ENCODE measurements at regions not wholly inside any gene's neighbourhood (a gene's known extent, or its start where the extent isn't known, plus 50 kb on each side); places are given as distances from the start of the nearest gene placed in this dataset.

DNA sequence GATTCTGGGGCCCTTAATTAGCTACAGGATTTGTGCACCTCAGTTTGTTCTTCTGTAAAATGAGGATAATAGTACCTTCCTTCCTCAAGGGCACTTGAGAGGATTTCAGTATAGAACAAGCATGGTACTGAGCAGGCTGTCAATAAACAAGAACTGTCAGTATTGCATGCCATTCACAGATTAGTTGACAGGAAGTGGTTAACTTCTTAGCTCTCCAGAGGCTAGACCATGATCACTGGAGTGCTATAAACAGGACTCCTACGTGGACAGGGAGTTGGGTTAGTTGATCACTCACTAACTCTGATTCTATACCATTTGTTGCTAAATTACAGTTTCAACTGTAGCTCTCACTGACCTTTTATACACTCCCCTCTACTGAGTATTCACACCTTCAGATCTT lies 126.2 kb upstream of the DAB1 start:
- Histone ChIP-seq H3K27ac (no peak overlapping the region), H3K4me3 (no peak overlapping the region), H3K4me1 (no peaks in the 10 kb centered on the region), H3K9me3 (no peaks in the 10 kb centered on the region), H3K27me3 (no peaks in the 10 kb centered on the region), H3K36me3 (replicated peaks in 1 of 2; ENCODE audit: insufficient read depth in 1 of 2, low read depth in 2 of 2) (no peaks in the 10 kb centered on the region)
- no peak for TF ChIP-seq POLR2A (IDR thresholded peaks at IDR 0.05)
- no peak for DNase-seq
- intact Hi-C loops (cut with DNase I), result no loop called here
- 12 to 13% methylated on average over 1 of the region's 1 CpG for WGBS, 2 donors
- ATAC-seq, result no peak

DNA sequence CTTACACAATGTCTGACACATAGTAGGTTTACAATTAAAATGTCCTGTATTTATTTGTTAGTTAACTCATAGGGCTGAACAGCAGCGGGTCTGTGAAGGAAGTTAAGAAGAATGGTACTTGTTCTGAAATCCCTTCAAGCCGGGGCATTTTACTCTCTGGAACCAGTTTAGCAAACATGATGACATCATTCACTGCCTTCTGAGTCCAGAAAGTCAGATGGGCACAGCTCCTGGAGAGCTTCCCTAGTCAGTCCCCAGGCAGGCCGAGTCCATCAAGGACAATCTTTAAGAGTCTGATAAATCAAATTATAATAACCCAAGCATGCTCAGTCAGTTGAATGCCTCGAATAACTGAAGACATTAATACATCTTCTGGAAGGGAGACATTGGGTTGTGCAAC lies 125.4 kb upstream of the DAB1 start:
- ATAC-seq, result no peak
- no peaks in the 10 kb centered on the region for H3K27me3 ChIP-seq
- H3K9me3 ChIP-seq, result no peaks in the 10 kb centered on the region
- no peaks in the 10 kb centered on the region for H3K36me3 ChIP-seq (replicated peaks in 1 of 2; ENCODE audit: insufficient read depth in 1 of 2, low read depth in 2 of 2)
- no peak for DNase-seq
- H3K4me3 ChIP-seq, result no peak overlapping the region
- H3K27ac ChIP-seq, result no peak overlapping the region
- no peaks in the 10 kb centered on the region for H3K4me1 ChIP-seq
- WGBS, 2 donors, result 38 to 40% methylated on average over 4 of the region's 4 CpGs
- TF ChIP-seq, protein P1, sequence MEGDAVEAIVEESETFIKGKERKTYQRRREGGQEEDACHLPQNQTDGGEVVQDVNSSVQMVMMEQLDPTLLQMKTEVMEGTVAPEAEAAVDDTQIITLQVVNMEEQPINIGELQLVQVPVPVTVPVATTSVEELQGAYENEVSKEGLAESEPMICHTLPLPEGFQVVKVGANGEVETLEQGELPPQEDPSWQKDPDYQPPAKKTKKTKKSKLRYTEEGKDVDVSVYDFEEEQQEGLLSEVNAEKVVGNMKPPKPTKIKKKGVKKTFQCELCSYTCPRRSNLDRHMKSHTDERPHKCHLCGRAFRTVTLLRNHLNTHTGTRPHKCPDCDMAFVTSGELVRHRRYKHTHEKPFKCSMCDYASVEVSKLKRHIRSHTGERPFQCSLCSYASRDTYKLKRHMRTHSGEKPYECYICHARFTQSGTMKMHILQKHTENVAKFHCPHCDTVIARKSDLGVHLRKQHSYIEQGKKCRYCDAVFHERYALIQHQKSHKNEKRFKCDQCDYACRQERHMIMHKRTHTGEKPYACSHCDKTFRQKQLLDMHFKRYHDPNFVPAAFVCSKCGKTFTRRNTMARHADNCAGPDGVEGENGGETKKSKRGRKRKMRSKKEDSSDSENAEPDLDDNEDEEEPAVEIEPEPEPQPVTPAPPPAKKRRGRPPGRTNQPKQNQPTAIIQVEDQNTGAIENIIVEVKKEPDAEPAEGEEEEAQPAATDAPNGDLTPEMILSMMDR (IDR thresholded peaks at IDR 0.05), result no peak
- no peak for TF ChIP-seq POLR2A (IDR thresholded peaks at IDR 0.05)
- intact Hi-C loops (cut with DNase I), result no loop called here

DNA sequence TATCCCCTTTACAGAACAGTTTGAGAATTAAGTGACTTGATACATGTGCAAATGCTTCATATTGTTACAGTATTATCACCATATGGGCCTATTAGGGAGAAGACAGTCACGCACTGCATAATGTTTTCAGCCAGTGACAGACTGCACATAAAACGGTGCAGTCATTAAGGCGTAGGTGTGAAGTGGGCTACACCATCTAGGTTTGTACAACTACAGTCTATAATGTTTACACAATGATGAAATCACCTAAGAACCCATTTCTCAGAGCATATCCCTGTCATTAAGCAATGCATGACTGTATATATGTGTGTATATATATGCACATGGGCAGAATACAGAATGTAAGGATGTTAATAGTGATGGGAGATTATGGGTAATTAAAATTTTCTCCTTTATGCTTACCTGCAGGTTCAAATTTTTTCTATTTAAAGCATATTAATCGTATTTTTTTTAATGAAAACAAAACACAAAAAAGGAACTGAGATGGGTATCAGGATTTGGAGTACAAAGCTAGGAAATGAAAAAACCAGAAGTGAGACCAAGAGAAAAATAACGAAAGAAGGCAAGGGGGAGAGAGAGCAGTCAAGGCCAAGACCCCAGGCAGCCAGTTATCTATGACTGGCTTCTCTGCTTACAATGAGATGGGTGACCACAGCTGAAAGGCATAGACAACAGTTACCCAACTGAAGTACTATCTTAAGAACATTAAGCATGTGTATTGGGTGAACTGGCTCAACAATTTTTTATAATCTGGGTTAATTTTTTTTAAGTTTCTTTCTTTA lies 122.9 kb upstream of the DAB1 start:
- no peak for TF ChIP-seq POLR2A (IDR thresholded peaks at IDR 0.05)
- TF ChIP-seq, protein P1 (IDR thresholded peaks at IDR 0.05), result no peak
- H3K4me3 ChIP-seq, result no peak overlapping the region
- DNase-seq, result no peak
- no peaks in the 10 kb centered on the region for H3K27me3 ChIP-seq
- no peak overlapping the region for H3K27ac ChIP-seq
- no peaks in the 10 kb centered on the region for H3K36me3 ChIP-seq (replicated peaks in 1 of 2; ENCODE audit: insufficient read depth in 1 of 2, low read depth in 2 of 2)
- no peaks in the 10 kb centered on the region for H3K4me1 ChIP-seq
- ATAC-seq, result no peak
- intact Hi-C loops (cut with DNase I), result no loop called here
- WGBS, 2 donors, result 53 to 54% methylated on average over 5 of the region's 5 CpGs
- no peaks in the 10 kb centered on the region for H3K9me3 ChIP-seq

DNA sequence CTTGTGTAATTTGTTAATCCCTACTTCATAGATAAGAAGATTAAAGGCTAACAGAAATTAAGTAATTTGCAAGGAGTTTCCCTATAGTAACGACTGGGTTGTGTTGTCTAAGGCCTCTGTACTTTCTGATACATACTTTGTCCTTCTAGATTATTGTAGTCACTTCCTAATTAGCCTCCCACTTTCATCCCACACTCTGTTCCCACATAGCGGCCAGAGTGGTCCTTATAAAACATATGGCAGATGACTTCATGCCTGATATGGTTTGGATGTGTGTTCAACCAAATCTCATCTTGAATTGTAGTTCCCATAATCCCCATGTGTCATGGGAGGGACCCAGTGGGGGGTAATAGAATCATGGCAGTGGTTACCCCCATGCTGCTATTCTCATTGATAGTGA lies 120.5 kb upstream of the DAB1 start:
- 29 to 30% methylated on average over 2 of the region's 2 CpGs for WGBS, 2 donors

DNA sequence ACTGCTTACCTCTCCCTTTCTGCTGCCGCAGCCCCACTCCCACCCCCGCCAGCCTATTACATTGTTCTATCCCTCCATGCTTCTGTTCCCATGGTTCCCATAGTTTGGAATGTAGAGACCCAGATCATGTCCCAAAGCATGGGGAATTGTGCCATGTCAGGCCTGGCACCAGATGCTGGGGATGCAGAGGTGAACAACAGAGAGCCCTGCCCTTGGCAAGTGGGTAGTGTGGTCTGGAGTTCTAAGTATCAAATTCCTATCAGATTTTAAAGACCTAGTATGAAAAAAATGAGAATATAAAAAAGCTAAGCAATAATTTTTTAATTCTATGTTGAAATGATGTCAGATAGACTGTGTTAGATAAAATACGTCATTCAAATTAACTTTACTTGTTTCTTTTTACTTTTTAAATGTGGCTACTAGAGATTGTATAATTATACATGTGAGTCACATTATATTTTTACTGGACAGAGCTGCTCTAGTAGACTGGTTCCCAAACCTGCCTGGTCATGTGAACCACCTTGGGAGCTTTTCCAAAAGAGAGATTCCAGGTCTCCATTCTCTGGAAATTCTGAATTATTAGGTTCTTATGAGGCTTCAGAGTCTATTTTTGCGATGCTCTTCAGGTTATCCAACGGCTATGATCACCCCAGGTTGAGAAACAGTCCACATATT lies 113.0 kb upstream of the DAB1 start:
- no peak for DNase-seq

More for the DNA sequence above, 120.5 kb upstream of the DAB1 start:
- Histone ChIP-seq H3K4me1 (no peaks in the 10 kb centered on the region), H3K36me3 (replicated peaks in 1 of 2; ENCODE audit: insufficient read depth in 1 of 2, low read depth in 2 of 2) (no peaks in the 10 kb centered on the region), H3K4me3 (no peak overlapping the region), H3K27me3 (no peaks in the 10 kb centered on the region), H3K9me3 (no peaks in the 10 kb centered on the region), H3K27ac (no peak overlapping the region)
- DNase-seq, result no peak
- intact Hi-C loops (cut with DNase I), result no loop called here
- no peak for ATAC-seq
- no peak for TF ChIP-seq POLR2A (IDR thresholded peaks at IDR 0.05)
- TF ChIP-seq, protein P1 (IDR thresholded peaks at IDR 0.05), result no peak

More for the DNA sequence above, 113.0 kb upstream of the DAB1 start:
- ATAC-seq, result no peak
- WGBS, 2 donors, result 61 to 64% methylated on average over 5 of the region's 5 CpGs
- H3K27ac ChIP-seq, result no peak overlapping the region
- no peak overlapping the region for H3K4me3 ChIP-seq
- no peaks in the 10 kb centered on the region for H3K9me3 ChIP-seq
- intact Hi-C loops (cut with DNase I), result no loop called here
- H3K4me1 ChIP-seq, result no peaks in the 10 kb centered on the region
- H3K27me3 ChIP-seq, result no peaks in the 10 kb centered on the region
- TF ChIP-seq POLR2A (IDR thresholded peaks at IDR 0.05), result no peak
- TF ChIP-seq, protein P1 (IDR thresholded peaks at IDR 0.05), result no peak
- no peaks in the 10 kb centered on the region for H3K36me3 ChIP-seq (replicated peaks in 1 of 2; ENCODE audit: insufficient read depth in 1 of 2, low read depth in 2 of 2)

Data from body of pancreas (tissue), 4 donors.